WTC11 (cell line): ENCODE measurements at regions not wholly inside any gene's neighbourhood (a gene's known extent, or its start where the extent isn't known, plus 50 kb on each side); places are given as distances from the start of the nearest gene placed in this dataset.

Experiments
- ATF6 ChIP-seq: sonication (generic); formaldehyde crosslinking; IDR thresholded peaks from 2 replicates; pipeline ENCODE4 v1.8.1; 2023; ENCODE audit warnings: mild to moderate bottlenecking, missing genetic modification reagents
- ELF4 ChIP-seq: sonication (generic); formaldehyde crosslinking; IDR thresholded peaks from 2 replicates; pipeline ENCODE4 v1.8.1; 2022; ENCODE audit warnings: low read depth, mild to moderate bottlenecking, moderate library complexity, missing genetic modification reagents
- MYBL2 ChIP-seq: sonication (generic); formaldehyde crosslinking; IDR thresholded peaks from 2 replicates; pipeline ENCODE4 v1.8.1; 2023; ENCODE audit warnings: mild to moderate bottlenecking, moderate library complexity, missing genetic modification reagents
- SMAD4 ChIP-seq: sonication (generic); formaldehyde crosslinking; IDR thresholded peaks from 2 replicates; pipeline ENCODE4 v1.8.0; 2022; ENCODE audit warnings: mild to moderate bottlenecking, missing genetic modification reagents
- USF1 ChIP-seq: sonication (generic); formaldehyde crosslinking; IDR thresholded peaks from 2 replicates; pipeline ENCODE4 v1.8.0; 2022; ENCODE audit warnings: mild to moderate bottlenecking, missing genetic modification reagents
- TF ChIP-seq, protein P1 (sequence below): sonication (generic); formaldehyde crosslinking; conservative IDR thresholded peaks from 2 replicates; pipeline ENCODE4 v1.8.1; 2022; ENCODE audit warnings: mild to moderate bottlenecking, missing genetic modification reagents
- TF ChIP-seq, protein P2 (sequence below): fragments of 200-600 bp; IDR thresholded peaks from 2 replicates; pipeline ENCODE4 v1.8.0; 2022; ENCODE audit warnings: antibody characterized with exemption

DNA sequence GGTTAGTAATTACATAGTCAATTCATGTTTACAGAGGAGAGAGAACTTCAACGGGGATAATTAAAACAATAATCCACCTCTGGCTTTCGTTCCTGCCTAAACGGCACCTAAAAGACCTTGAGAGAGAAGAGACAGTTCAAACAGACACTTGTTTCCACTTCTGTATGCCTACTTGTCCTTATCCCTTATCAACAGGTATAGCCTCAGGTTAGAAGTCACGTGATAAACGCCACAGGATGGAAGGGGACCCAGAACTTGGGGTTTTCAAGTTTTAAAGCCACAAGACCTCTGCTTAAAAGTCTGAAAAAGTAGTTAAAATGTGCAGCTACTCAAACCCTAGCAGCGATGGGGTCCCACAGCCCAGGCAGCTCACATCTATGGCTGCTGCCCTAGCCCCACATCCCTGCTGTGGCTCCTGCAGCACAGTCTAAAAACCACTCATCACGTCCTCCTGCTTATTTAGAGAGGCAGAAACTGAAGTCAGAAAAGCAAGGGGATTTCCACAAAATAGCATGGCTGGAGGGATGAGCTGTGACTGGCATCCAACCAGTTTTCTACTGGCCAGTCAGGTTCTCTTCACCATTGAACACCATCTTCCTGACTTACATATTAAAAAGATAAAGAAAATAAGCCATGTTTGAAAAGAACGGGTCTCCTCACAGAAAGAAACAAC, 51.2 kb upstream of the SEC16B start:
- TF ChIP-seq, protein P1, sequence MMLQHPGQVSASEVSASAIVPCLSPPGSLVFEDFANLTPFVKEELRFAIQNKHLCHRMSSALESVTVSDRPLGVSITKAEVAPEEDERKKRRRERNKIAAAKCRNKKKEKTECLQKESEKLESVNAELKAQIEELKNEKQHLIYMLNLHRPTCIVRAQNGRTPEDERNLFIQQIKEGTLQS (CRISPR knock-in tag), result no peak
- TF ChIP-seq MYBL2 (CRISPR knock-in tag) (no peak), ELF4 (no peak), ATF6 (CRISPR knock-in tag) (no peak), USF1 (CRISPR knock-in tag) (no peak), SMAD4 (CRISPR knock-in tag) (no peak)
- TF ChIP-seq, protein P2, sequence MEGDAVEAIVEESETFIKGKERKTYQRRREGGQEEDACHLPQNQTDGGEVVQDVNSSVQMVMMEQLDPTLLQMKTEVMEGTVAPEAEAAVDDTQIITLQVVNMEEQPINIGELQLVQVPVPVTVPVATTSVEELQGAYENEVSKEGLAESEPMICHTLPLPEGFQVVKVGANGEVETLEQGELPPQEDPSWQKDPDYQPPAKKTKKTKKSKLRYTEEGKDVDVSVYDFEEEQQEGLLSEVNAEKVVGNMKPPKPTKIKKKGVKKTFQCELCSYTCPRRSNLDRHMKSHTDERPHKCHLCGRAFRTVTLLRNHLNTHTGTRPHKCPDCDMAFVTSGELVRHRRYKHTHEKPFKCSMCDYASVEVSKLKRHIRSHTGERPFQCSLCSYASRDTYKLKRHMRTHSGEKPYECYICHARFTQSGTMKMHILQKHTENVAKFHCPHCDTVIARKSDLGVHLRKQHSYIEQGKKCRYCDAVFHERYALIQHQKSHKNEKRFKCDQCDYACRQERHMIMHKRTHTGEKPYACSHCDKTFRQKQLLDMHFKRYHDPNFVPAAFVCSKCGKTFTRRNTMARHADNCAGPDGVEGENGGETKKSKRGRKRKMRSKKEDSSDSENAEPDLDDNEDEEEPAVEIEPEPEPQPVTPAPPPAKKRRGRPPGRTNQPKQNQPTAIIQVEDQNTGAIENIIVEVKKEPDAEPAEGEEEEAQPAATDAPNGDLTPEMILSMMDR, result no peak
